GM23338 (cell line): ENCODE measurements at regions not wholly inside any gene's neighbourhood (a gene's known extent, or its start where the extent isn't known, plus 50 kb on each side); places are given as distances from the start of the nearest gene placed in this dataset.

ENCODE experiments used
- ATAC-seq: fragments of 200-7000 bp; cut with Tn5 transposase; 3 replicates; pipeline ENCODE4 v1.9.1; 2020
- DNase-seq: peaks from one replicate; pipeline ENCODE4 v3.0.0-alpha.2; 2015; ENCODE audit warnings: low spot score
- H2AFZ ChIP-seq: fragments of 200-600 bp; sonication (generic); 2 replicates; pipeline ENCODE4 v1.8.0; 2016; ENCODE audit warnings: antibody characterized with exemption, mild to moderate bottlenecking, moderate library complexity
- H3F3A ChIP-seq: fragments of 200-600 bp; sonication (generic); replicated peaks from 2 replicates; pipeline ENCODE4 v1.8.0; 2017; ENCODE audit warnings: antibody characterized with exemption, mixed run types, low read depth
- H3K27ac ChIP-seq: fragments of 200-600 bp; sonication (generic); 2 replicates; pipeline ENCODE4 v1.6.1; 2016; ENCODE audit warnings: low read depth
- H3K27me3 ChIP-seq: fragments of 200-600 bp; sonication (generic); 2 replicates; pipeline ENCODE4 v1.8.0; 2016; ENCODE audit warnings: mild to moderate bottlenecking, mixed run types, moderate library complexity; ENCODE audit not compliant: insufficient read depth
- H3K36me3 ChIP-seq: fragments of 200-600 bp; sonication (generic); 2 replicates; pipeline ENCODE4 v1.8.0; 2016; ENCODE audit warnings: mild to moderate bottlenecking; ENCODE audit not compliant: insufficient read depth
- H3K4me1 ChIP-seq: fragments of 200-600 bp; sonication (generic); 2 replicates; pipeline ENCODE4 v1.8.0; 2016; ENCODE audit warnings: mild to moderate bottlenecking, moderate library complexity; ENCODE audit not compliant: insufficient read depth
- H3K4me2 ChIP-seq: fragments of 200-600 bp; sonication (generic); 2 replicates; pipeline ENCODE4 v1.7.1; 2017; ENCODE audit warnings: mixed run types
- H3K4me3 ChIP-seq: fragments of 200-600 bp; sonication (generic); 2 replicates; pipeline ENCODE4 v1.6.1; 2016; ENCODE audit warnings: mixed run types
- H3K79me2 ChIP-seq: fragments of 200-600 bp; sonication (generic); replicated peaks from 2 replicates; pipeline ENCODE4 v1.8.0; 2017; ENCODE audit warnings: mild to moderate bottlenecking; ENCODE audit not compliant: insufficient read depth
- H3K9me2 ChIP-seq: fragments of 200-600 bp; sonication (generic); 2 replicates; pipeline ENCODE4 v1.8.0; 2017; ENCODE audit not compliant: insufficient read depth
- H4K20me1 ChIP-seq: fragments of 200-600 bp; sonication (generic); replicated peaks from 2 replicates; pipeline ENCODE4 v1.8.0; 2017; ENCODE audit warnings: mild to moderate bottlenecking; ENCODE audit not compliant: insufficient read depth
- H3K27ac Mint-ChIP-seq: 2 replicates; pipeline ENCODE4 v1.8.0; 2020; ENCODE audit warnings: inconsistent platforms, mild to moderate bottlenecking, moderate library complexity, mixed read lengths
- H3K27me3 Mint-ChIP-seq: 3 replicates; pipeline ENCODE4 v1.8.0; 2022; ENCODE audit warnings: low read depth, mild to moderate bottlenecking, moderate library complexity, mixed read lengths, inconsistent platforms; ENCODE audit not compliant: insufficient read depth, poor library complexity
- H3K36me3 Mint-ChIP-seq: 3 replicates; pipeline ENCODE4 v1.8.0; 2021; ENCODE audit warnings: low read depth, mild to moderate bottlenecking, inconsistent platforms, moderate library complexity, mixed read lengths
- H3K4me1 Mint-ChIP-seq: 3 replicates; pipeline ENCODE4 v1.8.0; 2020; ENCODE audit warnings: mild to moderate bottlenecking, inconsistent platforms, mixed read lengths
- H3K4me3 Mint-ChIP-seq: 3 replicates; pipeline ENCODE4 v1.8.0; 2021; ENCODE audit warnings: moderate library complexity, mild to moderate bottlenecking, inconsistent platforms, mixed read lengths
- H3K9me3 Mint-ChIP-seq: 3 replicates; pipeline ENCODE4 v1.8.0; 2020; ENCODE audit warnings: moderate library complexity, mild to moderate bottlenecking, inconsistent platforms, mixed read lengths
- CREB1 ChIP-seq: fragments of 250-450 bp; sonication (Bioruptor Pico); IDR thresholded peaks from 2 replicates; pipeline ENCODE4 v1.5.0; 2020; ENCODE audit warnings: low read depth, mild to moderate bottlenecking, moderate library complexity
- CTCF ChIP-seq, 2 experiments: fragments of 200-600 bp in 1 of 2; sonication (generic) in 1 of 2; conservative IDR thresholded peaks; 2 replicates each; pipeline versions ENCODE4 v1.5.1 to v1.6.1; 2016 to 2017; ENCODE audit warnings: antibody characterized with exemption in 2 of 2, low read depth in 2 of 2, mild to moderate bottlenecking in 2 of 2, moderate library complexity in 1 of 2
- ETS1 ChIP-seq: IDR thresholded peaks from 2 replicates; pipeline ENCODE4 v1.6.1; 2016; ENCODE audit warnings: antibody characterized with exemption
- EZH2 ChIP-seq: fragments of 200-600 bp; sonication (generic); IDR thresholded peaks from one replicate; pipeline ENCODE4 v1.8.0; 2017; ENCODE audit warnings: antibody characterized with exemption, mild to moderate bottlenecking, low read depth; ENCODE audit not compliant: unreplicated experiment
- EZH2phosphoT487 ChIP-seq: fragments of 200-600 bp; sonication (generic); IDR thresholded peaks from one replicate; pipeline ENCODE4 v1.8.1; 2018; ENCODE audit warnings: antibody characterized with exemption; ENCODE audit not compliant: unreplicated experiment
- JUNB ChIP-seq: IDR thresholded peaks from one replicate; pipeline ENCODE4 v1.6.1; 2016; ENCODE audit warnings: antibody characterized with exemption; ENCODE audit not compliant: unreplicated experiment
- NANOG ChIP-seq: IDR thresholded peaks from 2 replicates; pipeline ENCODE4 v1.6.1; 2016; ENCODE audit warnings: antibody characterized with exemption, borderline replicate concordance
- POLR2AphosphoS5 ChIP-seq: IDR thresholded peaks from 2 replicates; pipeline ENCODE4 v1.6.1; 2016; ENCODE audit warnings: antibody characterized with exemption, low read depth
- REST ChIP-seq: IDR thresholded peaks from one replicate; pipeline ENCODE4 v1.6.1; 2018; ENCODE audit warnings: antibody characterized with exemption; ENCODE audit not compliant: unreplicated experiment
- STAT1 ChIP-seq: IDR thresholded peaks from one replicate; pipeline ENCODE4 v1.6.1; 2016; ENCODE audit warnings: antibody characterized with exemption; ENCODE audit not compliant: unreplicated experiment
- ZNF114 ChIP-seq: fragments of 250-450 bp; sonication (Bioruptor Pico); IDR thresholded peaks from 2 replicates; pipeline ENCODE4 v1.5.0; 2020; ENCODE audit warnings: mild to moderate bottlenecking, moderate library complexity
- ZNF331 ChIP-seq: fragments of 250-450 bp; sonication (Bioruptor Pico); IDR thresholded peaks from 2 replicates; pipeline ENCODE4 v1.5.0; 2020; ENCODE audit warnings: low read depth, mild to moderate bottlenecking, moderate library complexity
- TF ChIP-seq, protein P1 (sequence below): fragments of 250-450 bp; sonication (Bioruptor Pico); IDR thresholded peaks from 2 replicates; pipeline ENCODE4 v1.5.0; 2020; ENCODE audit warnings: mild to moderate bottlenecking, moderate library complexity

- Histone ChIP-seq H3K9me2 (no peaks in the 10 kb centered on the region), H3K4me3 (no peak overlapping the region), H2AFZ (no peak overlapping the region; the same call in 1 of the 2 replicates), H3K4me2 (no peak overlapping the region), H4K20me1 (no peaks in the 10 kb centered on the region), H3K79me2 (no peaks in the 10 kb centered on the region), H3K4me1 (peaks cover 7% of the 10 kb centered on the region; the same call in 1 of the 2 replicates), H3K27me3 (no peaks in the 10 kb centered on the region), H3K36me3 (no peaks in the 10 kb centered on the region), H3K27ac (no peak overlapping the region), H3F3A (no peaks in the 10 kb centered on the region)
- TF ChIP-seq EZH2phosphoT487 (no peak), JUNB (no peak), STAT1 (no peak), ZNF331 (CRISPR knock-in tag) (no peak), REST (no peak), NANOG (no peak), CTCF (conservative IDR thresholded peaks at IDR 0.05; ENCODE audit: low read depth in 2 of 2) (no peak), CREB1 (CRISPR knock-in tag) (no peak), POLR2AphosphoS5 (no peak), ETS1 (no peak), ZNF114 (CRISPR knock-in tag) (no peak), EZH2 (no peak)
- TF ChIP-seq, protein P1, sequence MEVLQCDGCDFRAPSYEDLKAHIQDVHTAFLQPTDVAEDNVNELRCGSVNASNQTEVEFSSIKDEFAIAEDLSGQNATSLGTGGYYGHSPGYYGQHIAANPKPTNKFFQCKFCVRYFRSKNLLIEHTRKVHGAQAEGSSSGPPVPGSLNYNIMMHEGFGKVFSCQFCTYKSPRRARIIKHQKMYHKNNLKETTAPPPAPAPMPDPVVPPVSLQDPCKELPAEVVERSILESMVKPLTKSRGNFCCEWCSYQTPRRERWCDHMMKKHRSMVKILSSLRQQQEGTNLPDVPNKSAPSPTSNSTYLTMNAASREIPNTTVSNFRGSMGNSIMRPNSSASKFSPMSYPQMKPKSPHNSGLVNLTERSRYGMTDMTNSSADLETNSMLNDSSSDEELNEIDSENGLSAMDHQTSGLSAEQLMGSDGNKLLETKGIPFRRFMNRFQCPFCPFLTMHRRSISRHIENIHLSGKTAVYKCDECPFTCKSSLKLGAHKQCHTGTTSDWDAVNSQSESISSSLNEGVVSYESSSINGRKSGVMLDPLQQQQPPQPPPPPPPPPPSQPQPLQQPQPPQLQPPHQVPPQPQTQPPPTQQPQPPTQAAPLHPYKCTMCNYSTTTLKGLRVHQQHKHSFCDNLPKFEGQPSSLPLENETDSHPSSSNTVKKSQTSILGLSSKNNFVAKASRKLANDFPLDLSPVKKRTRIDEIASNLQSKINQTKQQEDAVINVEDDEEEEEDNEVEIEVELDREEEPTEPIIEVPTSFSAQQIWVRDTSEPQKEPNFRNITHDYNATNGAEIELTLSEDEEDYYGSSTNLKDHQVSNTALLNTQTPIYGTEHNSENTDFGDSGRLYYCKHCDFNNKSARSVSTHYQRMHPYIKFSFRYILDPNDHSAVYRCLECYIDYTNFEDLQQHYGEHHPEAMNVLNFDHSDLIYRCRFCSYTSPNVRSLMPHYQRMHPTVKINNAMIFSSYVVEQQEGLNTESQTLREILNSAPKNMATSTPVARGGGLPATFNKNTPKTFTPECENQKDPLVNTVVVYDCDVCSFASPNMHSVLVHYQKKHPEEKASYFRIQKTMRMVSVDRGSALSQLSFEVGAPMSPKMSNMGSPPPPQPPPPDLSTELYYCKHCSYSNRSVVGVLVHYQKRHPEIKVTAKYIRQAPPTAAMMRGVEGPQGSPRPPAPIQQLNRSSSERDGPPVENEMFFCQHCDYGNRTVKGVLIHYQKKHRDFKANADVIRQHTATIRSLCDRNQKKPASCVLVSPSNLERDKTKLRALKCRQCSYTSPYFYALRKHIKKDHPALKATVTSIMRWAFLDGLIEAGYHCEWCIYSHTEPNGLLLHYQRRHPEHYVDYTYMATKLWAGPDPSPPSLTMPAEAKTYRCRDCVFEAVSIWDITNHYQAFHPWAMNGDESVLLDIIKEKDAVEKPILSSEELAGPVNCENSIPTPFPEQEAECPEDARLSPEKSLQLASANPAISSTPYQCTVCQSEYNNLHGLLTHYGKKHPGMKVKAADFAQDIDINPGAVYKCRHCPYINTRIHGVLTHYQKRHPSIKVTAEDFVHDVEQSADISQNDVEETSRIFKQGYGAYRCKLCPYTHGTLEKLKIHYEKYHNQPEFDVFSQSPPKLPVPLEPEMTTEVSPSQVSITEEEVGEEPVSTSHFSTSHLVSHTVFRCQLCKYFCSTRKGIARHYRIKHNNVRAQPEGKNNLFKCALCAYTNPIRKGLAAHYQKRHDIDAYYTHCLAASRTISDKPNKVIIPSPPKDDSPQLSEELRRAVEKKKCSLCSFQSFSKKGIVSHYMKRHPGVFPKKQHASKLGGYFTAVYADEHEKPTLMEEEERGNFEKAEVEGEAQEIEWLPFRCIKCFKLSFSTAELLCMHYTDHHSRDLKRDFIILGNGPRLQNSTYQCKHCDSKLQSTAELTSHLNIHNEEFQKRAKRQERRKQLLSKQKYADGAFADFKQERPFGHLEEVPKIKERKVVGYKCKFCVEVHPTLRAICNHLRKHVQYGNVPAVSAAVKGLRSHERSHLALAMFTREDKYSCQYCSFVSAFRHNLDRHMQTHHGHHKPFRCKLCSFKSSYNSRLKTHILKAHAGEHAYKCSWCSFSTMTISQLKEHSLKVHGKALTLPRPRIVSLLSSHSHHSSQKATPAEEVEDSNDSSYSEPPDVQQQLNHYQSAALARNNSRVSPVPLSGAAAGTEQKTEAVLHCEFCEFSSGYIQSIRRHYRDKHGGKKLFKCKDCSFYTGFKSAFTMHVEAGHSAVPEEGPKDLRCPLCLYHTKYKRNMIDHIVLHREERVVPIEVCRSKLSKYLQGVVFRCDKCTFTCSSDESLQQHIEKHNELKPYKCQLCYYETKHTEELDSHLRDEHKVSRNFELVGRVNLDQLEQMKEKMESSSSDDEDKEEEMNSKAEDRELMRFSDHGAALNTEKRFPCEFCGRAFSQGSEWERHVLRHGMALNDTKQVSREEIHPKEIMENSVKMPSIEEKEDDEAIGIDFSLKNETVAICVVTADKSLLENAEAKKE (CRISPR knock-in tag): no peak
- DNase-seq: no peak
- H3K4me3 Mint-ChIP-seq: no peak overlapping the region
- H3K4me1 Mint-ChIP-seq: peaks cover 9% of the 10 kb centered on the region
- H3K27ac Mint-ChIP-seq: no peak overlapping the region
- H3K27me3 Mint-ChIP-seq: peaks cover 2% of the 10 kb centered on the region
- H3K36me3 Mint-ChIP-seq: peaks cover 17% of the 10 kb centered on the region
- H3K9me3 Mint-ChIP-seq: peaks cover 21% of the 10 kb centered on the region
- ATAC-seq: no peak
Observed at GRCh38 chr10:61042533-61042932, 98.5 kb upstream of the RHOBTB1 start.
